ENCODE measurements at regions not wholly inside any gene's neighbourhood (a gene's known extent, or its start where the extent isn't known, plus 50 kb on each side); places are given as distances from the start of the nearest gene placed in this dataset.

GRCh38 chrX:104307341-104307740 lies 52.6 kb upstream of the ESX1 start:
- H3K4me1 ChIP-seq (ENCODE audit: insufficient read depth, low read length): no peaks in the 10 kb centered on the region
- H3K36me3 ChIP-seq (replicated peaks in 1 of 2; ENCODE audit: control insufficient read depth in 1 of 2, insufficient read depth in 2 of 2, low read length in 2 of 2): no peaks in the 10 kb centered on the region
- no peak for DNase-seq (ENCODE audit: low spot score)
- intact Hi-C loops (cut with micrococcal nuclease; ENCODE audit: unreplicated experiment): no loop called here
- POLR2A ChIA-PET: no interaction called here
- no peak overlapping the region for H3K4me3 ChIP-seq (replicated peaks in 1 of 3; ENCODE audit: insufficient read depth in 1 of 3, low read depth in 2 of 3, low read length in 3 of 3)
- no peaks in the 10 kb centered on the region for H3K79me2 ChIP-seq (ENCODE audit: insufficient read depth, low read length)
- H2AFZ ChIP-seq (ENCODE audit: low read length): no peak overlapping the region
- H3K4me2 ChIP-seq (ENCODE audit: low read depth, low read length): no peak overlapping the region
- H3K27me3 ChIP-seq (ENCODE audit: control insufficient read depth in 1 of 2, insufficient read depth in 2 of 2, low read length in 2 of 2): no peaks in the 10 kb centered on the region
- no peak overlapping the region for H3K27ac ChIP-seq (ENCODE audit: extremely low read length, insufficient read depth, low read length)
- ATAC-seq: no peak
- TF ChIP-seq SP4 (CRISPR knock-in tag; IDR thresholded peaks at IDR 0.05) (no peak), PHF20 (CRISPR knock-in tag; IDR thresholded peaks at IDR 0.05) (no peak), FOXA1 (IDR thresholded peaks at IDR 0.05) (no peak), FOXA1 (CRISPR knock-in tag; IDR thresholded peaks at IDR 0.05) (no peak), ZNF547 (CRISPR knock-in tag; IDR thresholded peaks at IDR 0.05) (no peak)
- in situ Hi-C loops (cut with HindIII; ENCODE audit: extremely low pct_ligation_motif_present, low pct_unique_long_range_greater_than_20kb): no loop called here
- H4K20me1 ChIP-seq (ENCODE audit: insufficient read depth, low read length): no peaks in the 10 kb centered on the region
- CTCF ChIA-PET (ENCODE audit: low intra/inter-chr PET ratio, low total read pairs): no interaction called here
- BruUV-seq (replicated peaks): no TSS peak
- WGBS (ENCODE audit: low lambda C conversion rate): 42% methylated on average over 5 of the region's 5 CpGs
- H3K9me3 ChIP-seq (ENCODE audit: low read length): no peaks in the 10 kb centered on the region
- no peak for FAIRE-seq
- H3K9ac ChIP-seq (ENCODE audit: insufficient read depth, low read depth, low read length): no peak overlapping the region

GRCh38 chrX:104306180-104306579 lies 51.4 kb upstream of the ESX1 start:
- Histone ChIP-seq H3K4me1 (ENCODE audit: insufficient read depth, low read length) (no peaks in the 10 kb centered on the region), H3K4me3 (replicated peaks in 1 of 3; ENCODE audit: insufficient read depth in 1 of 3, low read depth in 2 of 3, low read length in 3 of 3) (no peak overlapping the region), H2AFZ (ENCODE audit: low read length) (no peak overlapping the region), H3K4me2 (ENCODE audit: low read depth, low read length) (no peak overlapping the region), H3K9ac (ENCODE audit: insufficient read depth, low read depth, low read length) (no peak overlapping the region), H3K27ac (ENCODE audit: extremely low read length, insufficient read depth, low read length) (no peak overlapping the region), H3K27me3 (ENCODE audit: control insufficient read depth in 1 of 2, insufficient read depth in 2 of 2, low read length in 2 of 2) (no peaks in the 10 kb centered on the region), H3K36me3 (replicated peaks in 1 of 2; ENCODE audit: control insufficient read depth in 1 of 2, insufficient read depth in 2 of 2, low read length in 2 of 2) (no peaks in the 10 kb centered on the region), H3K9me3 (ENCODE audit: low read length) (no peaks in the 10 kb centered on the region), H3K79me2 (ENCODE audit: insufficient read depth, low read length) (no peaks in the 10 kb centered on the region), H4K20me1 (ENCODE audit: insufficient read depth, low read length) (no peaks in the 10 kb centered on the region)
- in situ Hi-C loops (cut with HindIII; ENCODE audit: extremely low pct_ligation_motif_present, low pct_unique_long_range_greater_than_20kb) (no loop called here), intact Hi-C loops (cut with micrococcal nuclease; ENCODE audit: unreplicated experiment) (no loop called here)
- FAIRE-seq: no peak
- ChIA-PET POLR2A (no interaction called here), CTCF (ENCODE audit: low intra/inter-chr PET ratio, low total read pairs) (no interaction called here)
- no peak for DNase-seq (ENCODE audit: low spot score)
- WGBS (ENCODE audit: low lambda C conversion rate): 0% methylated on average over 4 of the region's 9 CpGs
- no TSS peak for BruUV-seq (replicated peaks)
- ATAC-seq: no peak
- TF ChIP-seq ZNF501 (CRISPR knock-in tag; IDR thresholded peaks at IDR 0.05) (no peak), PAX8 (CRISPR knock-in tag; IDR thresholded peaks at IDR 0.05; ENCODE audit: borderline replicate concordance) (no peak), ZNF543 (CRISPR knock-in tag; IDR thresholded peaks at IDR 0.05) (no peak), ZNF12 (CRISPR knock-in tag; IDR thresholded peaks at IDR 0.05) (no peak), FOXP4 (CRISPR knock-in tag; IDR thresholded peaks at IDR 0.05) (no peak), ZNF850 (CRISPR knock-in tag; conservative IDR thresholded peaks at IDR 0.05) (no peak), AGO2 (optimal IDR thresholded peaks at IDR 0.05; ENCODE audit: low read depth, low read length) (no peak), ZNF703 (CRISPR knock-in tag; IDR thresholded peaks at IDR 0.05; ENCODE audit: borderline replicate concordance) (no peak), ZFP41 (CRISPR knock-in tag; IDR thresholded peaks at IDR 0.05; ENCODE audit: borderline replicate concordance) (no peak), ZNF333 (CRISPR knock-in tag; IDR thresholded peaks at IDR 0.05; ENCODE audit: borderline replicate concordance) (no peak), ZBTB8A (CRISPR knock-in tag; IDR thresholded peaks at IDR 0.05; ENCODE audit: borderline replicate concordance, low read depth) (no peak)
- TF ChIP-seq, protein P1, sequence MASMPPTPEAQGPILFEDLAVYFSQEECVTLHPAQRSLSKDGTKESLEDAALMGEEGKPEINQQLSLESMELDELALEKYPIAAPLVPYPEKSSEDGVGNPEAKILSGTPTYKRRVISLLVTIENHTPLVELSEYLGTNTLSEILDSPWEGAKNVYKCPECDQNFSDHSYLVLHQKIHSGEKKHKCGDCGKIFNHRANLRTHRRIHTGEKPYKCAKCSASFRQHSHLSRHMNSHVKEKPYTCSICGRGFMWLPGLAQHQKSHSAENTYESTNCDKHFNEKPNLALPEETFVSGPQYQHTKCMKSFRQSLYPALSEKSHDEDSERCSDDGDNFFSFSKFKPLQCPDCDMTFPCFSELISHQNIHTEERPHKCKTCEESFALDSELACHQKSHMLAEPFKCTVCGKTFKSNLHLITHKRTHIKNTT (CRISPR knock-in tag; IDR thresholded peaks at IDR 0.05): no peak
